ENCODE measurements at regions not wholly inside any gene's neighbourhood (a gene's known extent, or its start where the extent isn't known, plus 50 kb on each side); places are given as distances from the start of the nearest gene placed in this dataset.
A peak's percentile ranks its signal among the peaks of the same experiment; 100 is the strongest.

DNA sequence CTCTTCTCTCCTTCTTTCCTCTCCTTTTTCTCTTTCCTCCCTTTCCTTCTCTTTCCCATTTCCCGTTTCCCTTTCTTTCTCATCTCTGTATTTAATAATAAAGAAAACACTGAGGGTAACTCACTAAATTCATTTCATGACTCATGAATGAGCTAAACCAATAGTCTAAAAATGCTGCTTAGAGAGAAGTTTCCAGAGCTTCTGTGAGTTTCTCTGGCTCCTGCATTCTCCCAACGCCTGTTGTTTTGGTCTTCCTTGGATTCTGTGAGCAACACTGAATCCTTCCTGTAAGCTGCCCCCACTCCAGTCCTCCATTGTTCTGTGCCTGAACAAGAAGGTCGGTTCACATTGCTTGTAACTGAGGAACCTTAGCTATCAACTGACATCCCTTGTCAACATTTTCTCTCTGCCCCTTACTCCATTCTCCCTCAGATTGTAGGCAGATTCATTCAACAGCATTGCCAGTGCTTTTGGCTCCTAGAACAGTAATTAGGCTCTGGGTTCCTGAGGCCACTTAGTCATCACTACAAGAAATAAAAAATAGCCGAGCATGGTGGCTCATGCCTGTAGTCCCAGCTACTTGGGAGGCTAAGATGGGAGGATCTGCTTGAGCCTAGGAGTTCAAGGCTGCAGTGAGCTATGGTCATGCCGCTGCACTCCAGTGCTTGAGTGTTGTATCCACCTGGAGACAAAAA lies 237.7 kb upstream of the KLF4 start:
- Mint-ChIP-seq H3K27me3 (ENCODE audit: low read depth in 3 of 3) (peaks cover 0 to 2% (median 0%) of the 10 kb centered on the region in 3 donors), H3K36me3 (peaks cover 0 to 3% of the 10 kb centered on the region in 2 donors), H3K9me3 (peaks cover 0 to 7% (median 2%) of the 10 kb centered on the region in 7 donors), H3K27ac (peak overlapping the region in 2 of 7 donors; percentile 11 to 38), H3K4me3 (no peak overlapping the region), H3K4me1 (peaks cover 19% of the 10 kb centered on the region)
- 100% methylated on average over 2 of the region's 5 CpGs for WGBS (ENCODE audit: insufficient coverage)
- no peaks in the 10 kb centered on the region for H3K9me3 ChIP-seq (replicated peaks in 1 of 2; ENCODE audit: control insufficient read depth in 1 of 2, insufficient read depth in 1 of 2, low read length in 2 of 2)
- H3K27ac ChIP-seq (ENCODE audit: low read depth in 1 of 2, low read length in 2 of 2) = no peak overlapping the region
- H3K79me2 ChIP-seq (ENCODE audit: insufficient read depth, low read length) = no peaks in the 10 kb centered on the region
- no peak for DNase-seq
- no peak overlapping the region for H3K9ac ChIP-seq (ENCODE audit: insufficient read depth, low read length, poor library complexity, severe bottlenecking)
- peaks cover 0 to 10% of the 10 kb centered on the region in 2 donors for H3K4me1 ChIP-seq (ENCODE audit: control insufficient read depth in 1 of 2, insufficient read depth in 2 of 2, low read length in 2 of 2)
- no peak overlapping the region for H2AFZ ChIP-seq (ENCODE audit: insufficient read depth, low read depth, low read length, poor library complexity, severe bottlenecking)
- intact Hi-C loops (cut with micrococcal nuclease) = no loop called here
- H3K27me3 ChIP-seq (ENCODE audit: control insufficient read depth in 2 of 2, insufficient read depth in 2 of 2, low read length in 2 of 2) = no peaks in the 10 kb centered on the region
- no peaks in the 10 kb centered on the region for H3K36me3 ChIP-seq (replicated peaks in 1 of 2; ENCODE audit: control insufficient read depth in 1 of 2, insufficient read depth in 2 of 2, low read length in 2 of 2)
- no peak overlapping the region for H3K4me3 ChIP-seq (replicated peaks in 1 of 3; ENCODE audit: low read depth in 2 of 3, low read length in 3 of 3)
- H4K20me1 ChIP-seq (ENCODE audit: insufficient read depth, low read length) = no peaks in the 10 kb centered on the region
- no peak overlapping the region for H3K4me2 ChIP-seq (replicated peaks; ENCODE audit: extremely low read depth, low read length, poor library complexity, severe bottlenecking)
- TF ChIP-seq, protein P1, sequence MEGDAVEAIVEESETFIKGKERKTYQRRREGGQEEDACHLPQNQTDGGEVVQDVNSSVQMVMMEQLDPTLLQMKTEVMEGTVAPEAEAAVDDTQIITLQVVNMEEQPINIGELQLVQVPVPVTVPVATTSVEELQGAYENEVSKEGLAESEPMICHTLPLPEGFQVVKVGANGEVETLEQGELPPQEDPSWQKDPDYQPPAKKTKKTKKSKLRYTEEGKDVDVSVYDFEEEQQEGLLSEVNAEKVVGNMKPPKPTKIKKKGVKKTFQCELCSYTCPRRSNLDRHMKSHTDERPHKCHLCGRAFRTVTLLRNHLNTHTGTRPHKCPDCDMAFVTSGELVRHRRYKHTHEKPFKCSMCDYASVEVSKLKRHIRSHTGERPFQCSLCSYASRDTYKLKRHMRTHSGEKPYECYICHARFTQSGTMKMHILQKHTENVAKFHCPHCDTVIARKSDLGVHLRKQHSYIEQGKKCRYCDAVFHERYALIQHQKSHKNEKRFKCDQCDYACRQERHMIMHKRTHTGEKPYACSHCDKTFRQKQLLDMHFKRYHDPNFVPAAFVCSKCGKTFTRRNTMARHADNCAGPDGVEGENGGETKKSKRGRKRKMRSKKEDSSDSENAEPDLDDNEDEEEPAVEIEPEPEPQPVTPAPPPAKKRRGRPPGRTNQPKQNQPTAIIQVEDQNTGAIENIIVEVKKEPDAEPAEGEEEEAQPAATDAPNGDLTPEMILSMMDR (IDR thresholded peaks at IDR 0.05) = no peak

DNA sequence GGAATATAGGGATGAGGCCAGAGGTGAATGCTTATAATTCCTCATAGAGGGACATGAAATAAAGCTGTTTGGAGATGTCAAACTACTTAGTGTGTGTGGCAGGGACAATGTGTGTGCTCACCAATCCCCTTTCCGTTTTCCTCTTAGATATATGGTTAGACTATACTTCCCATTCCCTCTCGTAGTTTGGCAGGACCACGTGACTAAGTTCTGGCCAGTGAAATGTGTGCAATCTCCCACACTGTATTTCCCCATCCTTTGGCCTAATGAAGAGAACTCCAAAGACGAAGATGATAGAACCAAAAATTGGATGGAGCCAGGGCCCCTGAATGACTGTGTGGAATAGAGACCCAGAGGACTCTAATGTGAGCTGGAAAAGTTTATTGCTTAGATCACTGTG lies 233.4 kb upstream of the KLF4 start:
- no peak overlapping the region for H2AFZ ChIP-seq (ENCODE audit: insufficient read depth, low read depth, low read length, poor library complexity, severe bottlenecking)
- Mint-ChIP-seq H3K9me3 (peaks cover 0 to 7% (median 2%) of the 10 kb centered on the region in 7 donors), H3K27ac (peak overlapping the region in 1 of 7 donors; percentile 53), H3K4me3 (no peak overlapping the region), H3K27me3 (ENCODE audit: low read depth in 3 of 3) (peaks cover 0 to 3% (median 0%) of the 10 kb centered on the region in 3 donors), H3K36me3 (peaks cover 0 to 5% of the 10 kb centered on the region in 2 donors), H3K4me1 (peaks cover 30% of the 10 kb centered on the region)
- TF ChIP-seq, protein P1 (IDR thresholded peaks at IDR 0.05) = no peak
- H3K4me3 ChIP-seq (replicated peaks in 1 of 3; ENCODE audit: low read depth in 2 of 3, low read length in 3 of 3) = no peak overlapping the region
- no peak overlapping the region for H3K9ac ChIP-seq (ENCODE audit: insufficient read depth, low read length, poor library complexity, severe bottlenecking)
- H3K4me1 ChIP-seq (ENCODE audit: control insufficient read depth in 1 of 2, insufficient read depth in 2 of 2, low read length in 2 of 2) = peaks cover 8 to 21% of the 10 kb centered on the region in 2 donors
- no peak overlapping the region for H3K4me2 ChIP-seq (replicated peaks; ENCODE audit: extremely low read depth, low read length, poor library complexity, severe bottlenecking)
- intact Hi-C loops (cut with micrococcal nuclease) = no loop called here
- no peaks in the 10 kb centered on the region for H3K9me3 ChIP-seq (replicated peaks in 1 of 2; ENCODE audit: control insufficient read depth in 1 of 2, insufficient read depth in 1 of 2, low read length in 2 of 2)
- H3K27ac ChIP-seq (ENCODE audit: low read depth in 1 of 2, low read length in 2 of 2) = no peak overlapping the region
- no peaks in the 10 kb centered on the region for H4K20me1 ChIP-seq (ENCODE audit: insufficient read depth, low read length)
- peak in 2 of 3 donors; percentile 25 to 30 for DNase-seq
- H3K27me3 ChIP-seq (ENCODE audit: control insufficient read depth in 2 of 2, insufficient read depth in 2 of 2, low read length in 2 of 2) = no peaks in the 10 kb centered on the region
- H3K79me2 ChIP-seq (ENCODE audit: insufficient read depth, low read length) = no peaks in the 10 kb centered on the region
- H3K36me3 ChIP-seq (replicated peaks in 1 of 2; ENCODE audit: control insufficient read depth in 1 of 2, insufficient read depth in 2 of 2, low read length in 2 of 2) = no peaks in the 10 kb centered on the region
- WGBS (ENCODE audit: insufficient coverage) = no CpG with 5 or more reads among the region's 4 CpGs

Data from CD14-positive monocyte (primary cell).